ENCODE measurements at regions not wholly inside any gene's neighbourhood (a gene's known extent, or its start where the extent isn't known, plus 50 kb on each side); places are given as distances from the start of the nearest gene placed in this dataset.

- Histone ChIP-seq H3K27ac (peak overlapping the region; percentile 97), H3K4me3 (no peak overlapping the region), H3K4me1 (replicated peaks) (peaks cover 37% of the 10 kb centered on the region), H3K9me3 (replicated peaks) (no peaks in the 10 kb centered on the region), H3K36me3 (no peaks in the 10 kb centered on the region), H3K27me3 (replicated peaks) (no peaks in the 10 kb centered on the region)
- peak; percentile 96 to 99 for DNase-seq (ENCODE audit: low read depth in 1 of 2, low spot score in 2 of 2)
Measured at GRCh38 chr1:115545791-115546733, 95.7 kb upstream of the VANGL1 start.

- Histone ChIP-seq H3K4me3 (no peak overlapping the region), H3K36me3 (no peaks in the 10 kb centered on the region), H3K27me3 (replicated peaks) (no peaks in the 10 kb centered on the region), H3K4me1 (replicated peaks) (peaks cover 37% of the 10 kb centered on the region), H3K9me3 (replicated peaks) (no peaks in the 10 kb centered on the region), H3K27ac (peak overlapping the region; percentile 97)
- DNase-seq (ENCODE audit: low read depth in 1 of 2, low spot score in 2 of 2) = no peak
Measured at GRCh38 chr1:115545096-115545720, 96.6 kb upstream of the VANGL1 start.

GRCh38 chr1:115544131-115544530 is 97.6 kb upstream of the VANGL1 start:
- DNase-seq (ENCODE audit: low read depth in 1 of 2, low spot score in 2 of 2) = no peak
- Histone ChIP-seq H3K27ac (no peak overlapping the region; the same call in 1 of the 2 replicates), H3K4me3 (no peak overlapping the region), H3K9me3 (replicated peaks) (no peaks in the 10 kb centered on the region), H3K27me3 (replicated peaks) (no peaks in the 10 kb centered on the region), H3K4me1 (replicated peaks) (peaks cover 37% of the 10 kb centered on the region), H3K36me3 (no peaks in the 10 kb centered on the region)

- Histone ChIP-seq H3K4me3 (no peak overlapping the region), H3K9me3 (replicated peaks) (no peaks in the 10 kb centered on the region), H3K27me3 (replicated peaks) (no peaks in the 10 kb centered on the region), H3K36me3 (no peaks in the 10 kb centered on the region), H3K27ac (no peak overlapping the region), H3K4me1 (replicated peaks) (peaks cover 37% of the 10 kb centered on the region)
- DNase-seq (ENCODE audit: low read depth in 1 of 2, low spot score in 2 of 2) = peak in 1 of 2 experiments; percentile 39
Measured at GRCh38 chr1:115543247-115543646, 98.5 kb upstream of the VANGL1 start.

- H3K27ac ChIP-seq = no peak overlapping the region
- H3K4me1 ChIP-seq (replicated peaks) = peaks cover 9% of the 10 kb centered on the region
- H3K36me3 ChIP-seq = no peaks in the 10 kb centered on the region
- no peak overlapping the region for H3K4me3 ChIP-seq
- no peak for DNase-seq (ENCODE audit: low read depth in 1 of 2, low spot score in 2 of 2)
- H3K9me3 ChIP-seq (replicated peaks) = no peaks in the 10 kb centered on the region
- no peaks in the 10 kb centered on the region for H3K27me3 ChIP-seq (replicated peaks)
Measured at GRCh38 chr1:115539736-115540135, 102.0 kb upstream of the VANGL1 start.

- H3K27ac ChIP-seq = no peak overlapping the region
- peaks cover 10% of the 10 kb centered on the region for H3K4me1 ChIP-seq (replicated peaks)
- no peak overlapping the region for H3K4me3 ChIP-seq
- no peak for DNase-seq (ENCODE audit: low read depth in 1 of 2, low spot score in 2 of 2)
- no peaks in the 10 kb centered on the region for H3K9me3 ChIP-seq (replicated peaks)
- H3K36me3 ChIP-seq = no peaks in the 10 kb centered on the region
- H3K27me3 ChIP-seq (replicated peaks) = no peaks in the 10 kb centered on the region
Measured at GRCh38 chr1:115539061-115539460, 102.7 kb upstream of the VANGL1 start.

GRCh38 chr1:115538579-115538978 is 103.2 kb upstream of the VANGL1 start:
- Histone ChIP-seq H3K36me3 (no peaks in the 10 kb centered on the region), H3K27me3 (replicated peaks) (no peaks in the 10 kb centered on the region), H3K4me1 (replicated peaks) (peaks cover 12% of the 10 kb centered on the region), H3K9me3 (replicated peaks) (no peaks in the 10 kb centered on the region), H3K4me3 (no peak overlapping the region), H3K27ac (no peak overlapping the region)
- no peak for DNase-seq (ENCODE audit: low read depth in 1 of 2, low spot score in 2 of 2)

GRCh38 chr1:115537415-115537814 is 104.4 kb upstream of the VANGL1 start:
- Histone ChIP-seq H3K36me3 (no peaks in the 10 kb centered on the region), H3K4me3 (no peak overlapping the region), H3K27ac (no peak overlapping the region), H3K4me1 (replicated peaks) (peaks cover 22% of the 10 kb centered on the region), H3K27me3 (replicated peaks) (no peaks in the 10 kb centered on the region), H3K9me3 (replicated peaks) (no peaks in the 10 kb centered on the region)
- DNase-seq (ENCODE audit: low read depth in 1 of 2, low spot score in 2 of 2) = no peak

GRCh38 chr1:115536279-115536816 is 105.4 kb upstream of the VANGL1 start:
- Histone ChIP-seq H3K36me3 (no peaks in the 10 kb centered on the region), H3K27me3 (replicated peaks) (no peaks in the 10 kb centered on the region), H3K4me1 (replicated peaks) (peaks cover 33% of the 10 kb centered on the region), H3K9me3 (replicated peaks) (no peaks in the 10 kb centered on the region), H3K27ac (no peak overlapping the region), H3K4me3 (no peak overlapping the region)
- no peak for DNase-seq (ENCODE audit: low read depth in 1 of 2, low spot score in 2 of 2)

- Histone ChIP-seq H3K4me3 (no peak overlapping the region), H3K4me1 (replicated peaks) (peaks cover 55% of the 10 kb centered on the region), H3K36me3 (no peaks in the 10 kb centered on the region), H3K9me3 (replicated peaks) (no peaks in the 10 kb centered on the region), H3K27ac (no peak overlapping the region), H3K27me3 (replicated peaks) (no peaks in the 10 kb centered on the region)
- no peak for DNase-seq (ENCODE audit: low read depth in 1 of 2, low spot score in 2 of 2)
Measured at GRCh38 chr1:115534106-115534505, 107.7 kb upstream of the VANGL1 start.

- no peak for DNase-seq (ENCODE audit: low read depth in 1 of 2, low spot score in 2 of 2)
Measured at GRCh38 chr1:115531631-115532264, 110.0 kb upstream of the VANGL1 start.

GRCh38 chr1:115530407-115530806 is 111.4 kb upstream of the VANGL1 start:
- Histone ChIP-seq H3K9me3 (replicated peaks) (no peaks in the 10 kb centered on the region), H3K36me3 (no peaks in the 10 kb centered on the region), H3K27me3 (replicated peaks) (no peaks in the 10 kb centered on the region), H3K27ac (peak overlapping the region; percentile 84), H3K4me1 (replicated peaks) (peaks cover 70% of the 10 kb centered on the region), H3K4me3 (no peak overlapping the region)
- DNase-seq (ENCODE audit: low read depth in 1 of 2, low spot score in 2 of 2) = peak in 1 of 2 experiments; percentile 31

More at GRCh38 chr1:115531631-115532264, 110.0 kb upstream of the VANGL1 start:
- no peaks in the 10 kb centered on the region for H3K9me3 ChIP-seq (replicated peaks)
- H3K36me3 ChIP-seq = no peaks in the 10 kb centered on the region
- H3K4me3 ChIP-seq = no peak overlapping the region
- no peak overlapping the region for H3K27ac ChIP-seq
- no peaks in the 10 kb centered on the region for H3K27me3 ChIP-seq (replicated peaks)
- H3K4me1 ChIP-seq (replicated peaks) = peaks cover 69% of the 10 kb centered on the region

GRCh38 chr1:115529216-115529897 is 112.4 kb upstream of the VANGL1 start:
- Histone ChIP-seq H3K9me3 (replicated peaks) (no peaks in the 10 kb centered on the region), H3K4me3 (no peak overlapping the region), H3K27ac (peak overlapping the region; percentile 84), H3K36me3 (no peaks in the 10 kb centered on the region), H3K27me3 (replicated peaks) (no peaks in the 10 kb centered on the region), H3K4me1 (replicated peaks) (peaks cover 79% of the 10 kb centered on the region)
- DNase-seq (ENCODE audit: low read depth in 1 of 2, low spot score in 2 of 2) = no peak
